H1 (cell line): ENCODE measurements at regions not wholly inside any gene's neighbourhood (a gene's known extent, or its start where the extent isn't known, plus 50 kb on each side); places are given as distances from the start of the nearest gene placed in this dataset. TPM values are rescaled to one million over a fixed set of nuclear protein-coding genes. Genes with fewer than 3 reads are reported as not detected.

ENCODE experiments used
- CBX8 ChIP-seq: fragments of 300-800, 300-1000 bp; sonication (generic); IDR thresholded peaks from 2 replicates; pipeline ENCODE4 v1.7.1; 2016; ENCODE audit warnings: low read depth, low read length, borderline replicate concordance
- EGR1 ChIP-seq: IDR thresholded peaks from 2 replicates; pipeline ENCODE4 v1.6.1; 2011; ENCODE audit warnings: low read depth, low read length, borderline replicate concordance
- small RNA-seq: library from polyadenylated mRNA; stranded (forward); fragments of <200 nt; extraction: miRNeasy Mini kit (QIAGEN cat#:217004); gene quantifications from one replicate; pipeline ENCODE3, GENCODE V24; 2013; ENCODE audit not compliant: insufficient read depth

GRCh38 chr12:29088611-29089219 lies 60.4 kb upstream of the FAR2 start (continued):
- TF ChIP-seq EGR1: no peak
- no peak for TF ChIP-seq CBX8
- TF ChIP-seq, all 59 proteins: peak for 2

Small RNA genes lying in the stretch of these regions (small RNA-seq; reads per million reads assigned to genes)
- not detected for gene AC024255.1
